SK-N-SH (cell line): ENCODE measurements at regions not wholly inside any gene's neighbourhood (a gene's known extent, or its start where the extent isn't known, plus 50 kb on each side); places are given as distances from the start of the nearest gene placed in this dataset.

Experiments used
- CTCF ChIP-seq: fragments of 200-600 bp; sonication (generic); IDR thresholded peaks from 2 replicates; pipeline ENCODE4 v1.6.1; 2017; ENCODE audit warnings: antibody characterized with exemption, mild to moderate bottlenecking, moderate library complexity
- EP300 ChIP-seq, 2 experiments: IDR thresholded peaks; 2 replicates each; pipeline versions ENCODE4 v1.4.0 to v1.6.1; 2012; ENCODE audit warnings: borderline replicate concordance in 1 of 2, low read depth in 1 of 2, low read length in 1 of 2
- EZH2phosphoT487 ChIP-seq: fragments of 200-600 bp; sonication (generic); IDR thresholded peaks from 2 replicates; pipeline ENCODE4 v1.6.1; 2017; ENCODE audit warnings: low read depth, mixed run types, mild to moderate bottlenecking, antibody characterized with exemption, moderate library complexity, borderline replicate concordance
- FOSL2 ChIP-seq: IDR thresholded peaks from 2 replicates; pipeline ENCODE4 v1.4.0; 2012; ENCODE audit warnings: low read depth, mild to moderate bottlenecking, moderate library complexity, borderline replicate concordance
- FOXM1 ChIP-seq: IDR thresholded peaks from 2 replicates; pipeline ENCODE4 v1.4.0; 2012; ENCODE audit warnings: low read depth, mild to moderate bottlenecking
- GATA2 ChIP-seq: sonication (generic); formaldehyde crosslinking; IDR thresholded peaks from 2 replicates; pipeline ENCODE4 v1.5.0; 2020; ENCODE audit warnings: mild to moderate bottlenecking, missing genetic modification reagents
- RFX5 ChIP-seq: IDR thresholded peaks from 2 replicates; pipeline ENCODE4 v1.6.1; 2012; ENCODE audit warnings: mild to moderate bottlenecking, improper control_type of control experiment, low read length
- RXRA ChIP-seq: IDR thresholded peaks from 2 replicates; pipeline ENCODE4 v1.4.0; 2012; ENCODE audit warnings: low read depth, mild to moderate bottlenecking, borderline replicate concordance
- SIN3A ChIP-seq: IDR thresholded peaks from 2 replicates; pipeline ENCODE4 v1.6.1; 2012; ENCODE audit warnings: low read depth, mild to moderate bottlenecking, low read length, moderate library complexity, borderline replicate concordance
- TCF12 ChIP-seq: IDR thresholded peaks from 2 replicates; pipeline ENCODE4 v1.4.0; 2012
- TEAD4 ChIP-seq: IDR thresholded peaks from 2 replicates; pipeline ENCODE4 v1.4.0; 2012; ENCODE audit warnings: mild to moderate bottlenecking, borderline replicate concordance; ENCODE audit not compliant: insufficient read depth
- USF2 ChIP-seq: fragments of 150-350 bp; IDR thresholded peaks from 2 replicates; pipeline ENCODE4 v1.6.1; 2017; ENCODE audit warnings: antibody characterized with exemption, low read length, low read depth, borderline replicate concordance
- ZBTB33 ChIP-seq: IDR thresholded peaks from 2 replicates; pipeline ENCODE4 v1.4.0; 2012; ENCODE audit warnings: low read depth, borderline replicate concordance

GRCh38 chr5:110297152-110297670, 429.3 kb downstream of the TMEM232 start:
- TF ChIP-seq GATA2 (CRISPR knock-in tag) (no peak), TCF12 (no peak), CTCF (no peak), TEAD4 (no peak), EZH2phosphoT487 (no peak), FOXM1 (no peak), ZBTB33 (no peak), SIN3A (no peak), FOSL2 (no peak), USF2 (no peak), EP300 (IDR thresholded peaks at IDR 0.05; ENCODE audit: borderline replicate concordance in 1 of 2, low read depth in 1 of 2, low read length in 1 of 2) (no peak), RXRA (no peak), RFX5 (no peak)
